ENCODE measurements at regions not wholly inside any gene's neighbourhood (a gene's known extent, or its start where the extent isn't known, plus 50 kb on each side); places are given as distances from the start of the nearest gene placed in this dataset.
"Not testable (repeated sequence)": the region's sequence is repeated elsewhere in the genome, so short reads cannot be mapped to it uniquely, and the experiment has no call there.

DNA sequence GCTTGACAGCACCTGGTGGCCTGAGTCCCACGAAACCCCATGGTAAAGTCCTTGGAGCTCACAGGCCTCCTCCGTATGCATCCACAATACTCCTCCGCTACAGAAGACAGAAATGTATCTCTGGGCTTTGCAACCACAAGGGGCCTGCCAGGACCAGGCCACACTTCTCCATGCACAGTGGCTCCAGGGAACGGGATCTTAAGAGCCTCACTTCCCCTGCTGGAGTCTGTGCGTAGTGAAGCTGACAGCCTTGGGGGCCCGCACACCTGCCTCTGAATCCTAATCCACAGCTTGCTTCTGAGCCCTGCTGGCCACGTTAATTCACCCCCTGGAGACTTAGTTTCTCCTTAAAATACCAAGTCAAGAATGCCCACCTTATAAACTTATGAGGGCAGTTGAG, 125.7 kb downstream of the COPRS start (continued):
- TF ChIP-seq, protein P1, sequence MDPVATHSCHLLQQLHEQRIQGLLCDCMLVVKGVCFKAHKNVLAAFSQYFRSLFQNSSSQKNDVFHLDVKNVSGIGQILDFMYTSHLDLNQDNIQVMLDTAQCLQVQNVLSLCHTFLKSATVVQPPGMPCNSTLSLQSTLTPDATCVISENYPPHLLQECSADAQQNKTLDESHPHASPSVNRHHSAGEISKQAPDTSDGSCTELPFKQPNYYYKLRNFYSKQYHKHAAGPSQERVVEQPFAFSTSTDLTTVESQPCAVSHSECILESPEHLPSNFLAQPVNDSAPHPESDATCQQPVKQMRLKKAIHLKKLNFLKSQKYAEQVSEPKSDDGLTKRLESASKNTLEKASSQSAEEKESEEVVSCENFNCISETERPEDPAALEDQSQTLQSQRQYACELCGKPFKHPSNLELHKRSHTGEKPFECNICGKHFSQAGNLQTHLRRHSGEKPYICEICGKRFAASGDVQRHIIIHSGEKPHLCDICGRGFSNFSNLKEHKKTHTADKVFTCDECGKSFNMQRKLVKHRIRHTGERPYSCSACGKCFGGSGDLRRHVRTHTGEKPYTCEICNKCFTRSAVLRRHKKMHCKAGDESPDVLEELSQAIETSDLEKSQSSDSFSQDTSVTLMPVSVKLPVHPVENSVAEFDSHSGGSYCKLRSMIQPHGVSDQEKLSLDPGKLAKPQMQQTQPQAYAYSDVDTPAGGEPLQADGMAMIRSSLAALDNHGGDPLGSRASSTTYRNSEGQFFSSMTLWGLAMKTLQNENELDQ (CRISPR knock-in tag; IDR thresholded peaks at IDR 0.05; ENCODE audit: borderline replicate concordance): no peak
- TF ChIP-seq ZNF217 (CRISPR knock-in tag; IDR thresholded peaks at IDR 0.05) (no peak), NR2C2 (CRISPR knock-in tag; IDR thresholded peaks at IDR 0.05) (no peak), NR2C2 (tag; IDR thresholded peaks at IDR 0.05) (no peak)

DNA sequence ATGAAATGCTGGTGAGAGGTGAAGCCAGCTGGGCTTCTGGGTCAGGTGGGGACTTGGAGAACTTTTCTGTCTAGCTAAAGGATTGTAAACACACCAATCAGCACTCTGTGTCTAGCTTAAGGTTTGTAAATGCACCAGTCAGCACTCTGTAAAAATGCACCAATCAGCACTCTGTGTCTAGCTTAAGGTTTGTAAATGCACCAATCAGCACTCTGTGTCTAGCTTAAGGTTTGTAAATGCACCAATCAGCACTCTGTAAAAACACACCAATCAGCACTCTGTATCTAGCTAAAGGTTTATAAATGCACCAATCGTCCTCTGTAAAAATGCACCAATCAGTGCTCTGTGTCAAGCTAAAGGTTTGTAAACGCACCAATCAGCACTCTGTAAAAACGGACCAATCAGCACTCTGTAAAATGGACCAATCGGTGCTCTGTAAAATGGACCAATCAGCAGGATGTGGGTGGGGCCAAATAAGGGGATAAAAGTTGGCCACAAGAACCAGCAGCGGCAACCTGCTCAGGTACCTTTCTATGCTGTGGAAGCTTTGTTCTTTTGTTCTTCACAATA, 127.4 kb downstream of the COPRS start:
- H3K4me3 ChIP-seq; H4K20me1 ChIP-seq (replicated peaks; ENCODE audit: control insufficient read depth, insufficient read depth, low read length); in situ Hi-C loops (cut with MboI); H3K36me3 ChIP-seq (ENCODE audit: control insufficient read depth, insufficient read depth, low read length); intact Hi-C loops (cut with micrococcal nuclease); DNase-seq (ENCODE audit: extremely low read depth in 1 of 4, low spot score in 3 of 4); H3K4me1 ChIP-seq (replicated peaks in 1 of 2; ENCODE audit: control insufficient read depth in 2 of 2, insufficient read depth in 2 of 2, low read length in 2 of 2); H3K9me3 ChIP-seq (replicated peaks; ENCODE audit: control insufficient read depth, insufficient read depth, low read depth, low read length); H3K4me2 ChIP-seq (ENCODE audit: insufficient read depth, low read length); H3K79me2 ChIP-seq (ENCODE audit: control insufficient read depth, insufficient read depth, low read length); BruUV-seq (replicated peaks); ATAC-seq; H3K9ac ChIP-seq (ENCODE audit: insufficient read depth in 1 of 2, low read depth in 2 of 2, low read length in 2 of 2); FAIRE-seq; CTCF ChIA-PET (ENCODE audit: low intra/inter-chr PET ratio); H3K9me1 ChIP-seq (ENCODE audit: control insufficient read depth, insufficient read depth, low read length); H2AFZ ChIP-seq (ENCODE audit: low read depth, low read length); H3K27ac ChIP-seq (ENCODE audit: extremely low read depth, low read depth, low read length): not testable (repeated sequence)
- POLR2A ChIA-PET: interaction anchor here (1.0 kb wide), 1 partner anchor 11 kb away, joined by 3 read pairs; no protein-coding TSS in a partner anchor
- H3K27me3 ChIP-seq (ENCODE audit: control insufficient read depth in 2 of 2, insufficient read depth in 2 of 2, low read length in 2 of 2): peaks cover 5 to 21% of the 10 kb centered on the region in 2 experiments; a peak in 2 of 5 replicates
- TF ChIP-seq MAFG (tag; conservative IDR thresholded peaks at IDR 0.05) (peak; percentile 61), C11orf30 (IDR thresholded peaks at IDR 0.05; ENCODE audit: low read depth) (peak; percentile 68), RBM25 (IDR thresholded peaks at IDR 0.05; ENCODE audit: low read depth, low read length, severe bottlenecking) (peak; percentile 26), NFYB (IDR thresholded peaks at IDR 0.05; ENCODE audit: extremely low read depth, insufficient read length) (peak; percentile 83), FOS (IDR thresholded peaks at IDR 0.05; ENCODE audit: extremely low read depth, insufficient read length) (peak; percentile 55), ZNF316 (IDR thresholded peaks at IDR 0.05) (peak; percentile 86), POLR2H (tag; IDR thresholded peaks at IDR 0.05; ENCODE audit: low read depth) (0 out of 2 replicates have a peak, but pooled peaks have one; percentile 51), CC2D1A (IDR thresholded peaks at IDR 0.05) (peak; percentile 21; the same call in 1 of the 2 replicates), MBD2 (IDR thresholded peaks at IDR 0.05; ENCODE audit: borderline replicate concordance, low read depth) (peak; percentile 59; the same call in 1 of the 2 replicates), ASH1L (IDR thresholded peaks at IDR 0.05; ENCODE audit: borderline replicate concordance, low read depth, partially characterized antibody) (peak; percentile 86)
- 8% methylated on average over 5 of the region's 5 CpGs for WGBS (ENCODE audit: insufficient coverage, low coverage, missing lambda C conversion rate)
